H1 (cell line): ENCODE measurements at regions not wholly inside any gene's neighbourhood (a gene's known extent, or its start where the extent isn't known, plus 50 kb on each side); places are given as distances from the start of the nearest gene placed in this dataset.

Experiments used
- CTCF ChIA-PET: fragments of 300-600 bp; sonication (Branson Sonifier 250); formaldehyde crosslinking; loops from one replicate; lab custom pipeline; 2021; ENCODE audit not compliant: partially characterized antibody; lab: Charles Lee
- POLR2A ChIA-PET: fragments of 300-600 bp; sonication (Branson Sonifier 250); formaldehyde crosslinking; loops from one replicate; lab custom pipeline; 2021; ENCODE audit warnings: inconsistent platforms; ENCODE audit not compliant: partially characterized antibody; lab: Charles Lee
- DNase-seq, 2 experiments: peaks; one replicate each; pipeline versions ENCODE4 v3.0.0 to v3.0.0-alpha.2; 2010 to 2022; ENCODE audit warnings: low spot score in 2 of 2, low read depth in 1 of 2, mixed read lengths in 1 of 2
- FAIRE-seq: peaks from 2 replicates; lab custom pipeline; 2011; peaks lifted over from hg19 to GRCh38; lab: Jason Lieb, UNC
- H2AFZ ChIP-seq: 2 replicates; pipeline ENCODE4 v1.8.1; 2012; ENCODE audit warnings: low read length, inconsistent platforms
- H2AK5ac ChIP-seq: 2 replicates; pipeline ENCODE4 v1.6.1; 2013; ENCODE audit warnings: low read depth, low read length
- H2BK120ac ChIP-seq: replicated peaks from 2 replicates; pipeline ENCODE3; 2013; ENCODE audit warnings: low read depth, low read length, inconsistent platforms
- H2BK12ac ChIP-seq: 2 replicates; pipeline ENCODE4 v1.6.1; 2013; ENCODE audit warnings: low read depth, low read length
- H2BK15ac ChIP-seq: 2 replicates; pipeline ENCODE4 v1.6.1; 2013; ENCODE audit warnings: low read length
- H2BK20ac ChIP-seq: 2 replicates; pipeline ENCODE4 v1.6.1; 2013; ENCODE audit warnings: low read length
- H2BK5ac ChIP-seq: 2 replicates; pipeline ENCODE4 v1.6.1; 2013; ENCODE audit warnings: low read depth, low read length
- H3K14ac ChIP-seq: 2 replicates; pipeline ENCODE4 v1.6.1; 2013; ENCODE audit warnings: inconsistent platforms; ENCODE audit not compliant: insufficient read length
- H3K18ac ChIP-seq: 2 replicates; pipeline ENCODE4 v1.6.1; 2013; ENCODE audit warnings: low read length; ENCODE audit errors: extremely low read depth
- H3K23ac ChIP-seq: 2 replicates; pipeline ENCODE4 v1.6.1; 2013; ENCODE audit warnings: inconsistent platforms; ENCODE audit not compliant: insufficient read length
- H3K23me2 ChIP-seq: 2 replicates; pipeline ENCODE4 v1.6.1; 2013; ENCODE audit warnings: low read depth, low read length
- H3K27ac ChIP-seq: 2 replicates; pipeline ENCODE4 v1.6.1; 2011; ENCODE audit warnings: low read depth, low read length, inconsistent platforms
- H3K27me3 ChIP-seq, 4 experiments: replicated peaks in 1 of 4; 1 replicate in 1 of 4; 2 replicates in 3 of 4; pipeline versions ENCODE4 v1.6.1 to v1.8.1; 2011 to 2013; ENCODE audit warnings: low read length in 3 of 4, mild to moderate bottlenecking in 3 of 4, inconsistent platforms in 2 of 4, mixed read lengths in 2 of 4, moderate library complexity in 1 of 4; ENCODE audit not compliant: control insufficient read depth in 3 of 4, insufficient read depth in 3 of 4; ENCODE audit errors: extremely low read depth in 1 of 4
- H3K36me3 ChIP-seq, 4 experiments: 2 replicates each; pipeline versions ENCODE4 v1.6.1 to v1.8.1; 2011 to 2013; ENCODE audit warnings: mild to moderate bottlenecking in 4 of 4, low read length in 3 of 4, moderate library complexity in 2 of 4, control low read depth in 1 of 4, inconsistent platforms in 1 of 4; ENCODE audit not compliant: insufficient read depth in 4 of 4, control insufficient read depth in 2 of 4
- H3K4ac ChIP-seq: replicated peaks from 2 replicates; pipeline ENCODE3; 2013; ENCODE audit warnings: low read length, low read depth, mixed read lengths, inconsistent platforms; ENCODE audit not compliant: insufficient read length
- H3K4me1 ChIP-seq, 4 experiments: replicated peaks in 1 of 4; 1 replicate in 1 of 4; 2 replicates in 3 of 4; pipeline versions ENCODE4 v1.6.1 to v1.8.1; 2011 to 2013; ENCODE audit warnings: low read length in 3 of 4, inconsistent platforms in 2 of 4, mixed read lengths in 1 of 4; ENCODE audit not compliant: insufficient read depth in 4 of 4, control insufficient read depth in 3 of 4
- H3K4me2 ChIP-seq, 2 experiments: 2 replicates each; pipeline versions ENCODE4 v1.6.1 to v1.8.1; 2011 to 2013; ENCODE audit warnings: low read depth in 2 of 2, low read length in 2 of 2, control low read depth in 1 of 2, inconsistent platforms in 1 of 2, mild to moderate bottlenecking in 1 of 2; ENCODE audit not compliant: insufficient read depth in 1 of 2
- H3K4me3 ChIP-seq, 4 experiments: fragments of 200-600, 300-600 bp in 1 of 4; sonication (generic), shearing (Covaris generic), sonication (Bioruptor Twin) in 1 of 4; 2 replicates each; pipeline versions ENCODE4 v1.5.1 to v1.8.1; 2011 to 2016; ENCODE audit warnings: low read length in 4 of 4, low read depth in 3 of 4, control low read depth in 2 of 4, inconsistent platforms in 2 of 4, mild to moderate bottlenecking in 2 of 4, mixed read lengths in 1 of 4, moderate library complexity in 1 of 4; ENCODE audit not compliant: insufficient read depth in 2 of 4; ENCODE audit errors: extremely low read depth in 1 of 4
- H3K56ac ChIP-seq: replicated peaks from 2 replicates; pipeline ENCODE3; 2013; ENCODE audit warnings: low read depth, mild to moderate bottlenecking, mixed read lengths, low read length, inconsistent platforms; ENCODE audit not compliant: insufficient read length
- H3K79me1 ChIP-seq: 2 replicates; pipeline ENCODE4 v1.6.1; 2013; ENCODE audit warnings: low read depth, low read length, control low read depth
- H3K79me2 ChIP-seq, 2 experiments: 2 replicates each; pipeline versions ENCODE4 v1.6.1 to v1.8.1; 2012 to 2013; ENCODE audit warnings: low read length in 2 of 2, mild to moderate bottlenecking in 2 of 2, inconsistent platforms in 1 of 2; ENCODE audit not compliant: insufficient read depth in 2 of 2, control insufficient read depth in 1 of 2
- H3K9ac ChIP-seq, 4 experiments: replicated peaks in 1 of 4; 1 replicate in 1 of 4; 2 replicates in 3 of 4; pipeline versions ENCODE4 v1.6.1 to v1.8.1; 2011 to 2013; ENCODE audit warnings: low read depth in 3 of 4, low read length in 3 of 4, control low read depth in 2 of 4, mild to moderate bottlenecking in 2 of 4, moderate library complexity in 2 of 4, inconsistent platforms in 1 of 4; ENCODE audit errors: extremely low read depth in 1 of 4
- H3K9me3 ChIP-seq, 2 experiments: 2 replicates each; pipeline versions ENCODE4 v1.6.1 to v1.8.1; 2012 to 2013; ENCODE audit warnings: mild to moderate bottlenecking in 2 of 2, moderate library complexity in 2 of 2, control low read depth in 1 of 2, inconsistent platforms in 1 of 2, low read depth in 1 of 2, low read length in 1 of 2, mixed read lengths in 1 of 2; ENCODE audit not compliant: insufficient read depth in 2 of 2
- H4K20me1 ChIP-seq, 2 experiments: replicated peaks in 1 of 2; 2 replicates each; pipeline versions ENCODE3 to v1.8.1; 2011 to 2013; ENCODE audit warnings: inconsistent platforms in 2 of 2, low read length in 2 of 2, mild to moderate bottlenecking in 1 of 2; ENCODE audit not compliant: insufficient read depth in 2 of 2, control insufficient read depth in 1 of 2
- H4K5ac ChIP-seq: 2 replicates; pipeline ENCODE4 v1.6.1; 2013; ENCODE audit warnings: low read length, low read depth, mixed read lengths, inconsistent platforms; ENCODE audit not compliant: insufficient read length
- H4K8ac ChIP-seq: 2 replicates; pipeline ENCODE4 v1.8.0; 2013; ENCODE audit warnings: mild to moderate bottlenecking, moderate library complexity, low read length, inconsistent platforms; ENCODE audit not compliant: insufficient read depth; ENCODE audit errors: extremely low read depth
- H4K91ac ChIP-seq: replicated peaks from 2 replicates; pipeline ENCODE3; 2013; ENCODE audit warnings: low read length, mixed read lengths, inconsistent platforms; ENCODE audit not compliant: insufficient read length
- CHD1 ChIP-seq: IDR thresholded peaks from 2 replicates; pipeline ENCODE4 v1.6.1; 2012; ENCODE audit warnings: low read depth, low read length, improper control_type of control experiment
- CREB1 ChIP-seq: IDR thresholded peaks from 2 replicates; pipeline ENCODE4 v1.6.1; 2012; ENCODE audit warnings: inconsistent platforms
- KDM5A ChIP-seq: fragments of 200-600 bp; IDR thresholded peaks from 2 replicates; pipeline ENCODE4 v1.7.1; 2012; ENCODE audit warnings: mild to moderate bottlenecking, low read length, inconsistent platforms, mixed read lengths
- MAX ChIP-seq: IDR thresholded peaks from 2 replicates; pipeline ENCODE4 v1.6.1; 2012; ENCODE audit warnings: inconsistent platforms
- TAF1 ChIP-seq: IDR thresholded peaks from 2 replicates; pipeline ENCODE4 v1.6.1; 2011; ENCODE audit warnings: mild to moderate bottlenecking, low read depth, low read length
- WGBS, 2 experiments: shearing (Covaris generic) in 1 of 2; methylation state at CpG; one replicate each; pipeline versions ENCODE4 v1.1.6 to v1.1.7; 2013 to 2015; ENCODE audit warnings: low lambda C conversion rate in 2 of 2, mixed read lengths in 2 of 2, inconsistent platforms in 1 of 2, low coverage in 1 of 2, missing lambda C conversion rate in 1 of 2; ENCODE audit not compliant: insufficient replicate concordance in 2 of 2, insufficient coverage in 1 of 2, insufficient read length in 1 of 2; ENCODE audit errors: extremely low coverage in 1 of 2, missing lambda C conversion rate in 1 of 2; 5-methylcytosine and 5-hydroxymethylcytosine counted together

- FAIRE-seq, result no peak
- H3K23ac ChIP-seq, result no peak overlapping the region
- no peak overlapping the region for H3K9ac ChIP-seq
- no peak for DNase-seq
- no peak overlapping the region for H2AFZ ChIP-seq
- H2BK15ac ChIP-seq, result no peak overlapping the region; the same call in 1 of the 2 replicates
- ChIA-PET CTCF (interaction anchor here (0.9 to 1.1 kb wide), 3 partner anchors 8 to 506 kb away, joined by 3 to 4 read pairs (median 3); no protein-coding TSS in a partner anchor), POLR2A (no interaction called here)
- no peaks in the 10 kb centered on the region; a peak in 1 of 7 replicates for H3K27me3 ChIP-seq
- H4K5ac ChIP-seq, result no peak overlapping the region
- no peak overlapping the region for H3K18ac ChIP-seq
- no peak overlapping the region for H4K91ac ChIP-seq
- H3K23me2 ChIP-seq, result no peaks in the 10 kb centered on the region
- H3K4me3 ChIP-seq, result no peak overlapping the region
- H4K8ac ChIP-seq, result no peak overlapping the region
- H3K9me3 ChIP-seq, result no peaks in the 10 kb centered on the region
- H3K4me1 ChIP-seq, result no peaks in the 10 kb centered on the region
- H3K4me2 ChIP-seq, result no peak overlapping the region
- no peak overlapping the region for H3K27ac ChIP-seq
- no peak overlapping the region for H3K14ac ChIP-seq
- H3K79me2 ChIP-seq, result no peaks in the 10 kb centered on the region
- H2BK20ac ChIP-seq, result no peak overlapping the region
- H3K4ac ChIP-seq, result no peak overlapping the region
- no peak for TF ChIP-seq KDM5A
- TF ChIP-seq CHD1, result no peak
- TF ChIP-seq CREB1, result no peak
- no peak for TF ChIP-seq MAX
- TF ChIP-seq TAF1, result no peak
- 90% methylated on average over 5 of the region's 5 CpGs; no CpG with 5 or more reads in 1 of the 2 experiments for WGBS, 2 experiments
- H2AK5ac ChIP-seq, result no peak overlapping the region
- H3K36me3 ChIP-seq, result no peaks in the 10 kb centered on the region
- no peak overlapping the region for H2BK120ac ChIP-seq
- no peak overlapping the region for H2BK12ac ChIP-seq
- H3K79me1 ChIP-seq, result no peaks in the 10 kb centered on the region
- no peaks in the 10 kb centered on the region for H4K20me1 ChIP-seq
- no peak overlapping the region for H2BK5ac ChIP-seq
- no peak overlapping the region for H3K56ac ChIP-seq
Observed at GRCh38 chr20:57056651-57057050, 209.8 kb downstream of the BMP7 start.
